Tibial nerve (tissue), 3 donors: ENCODE measurements at regions not wholly inside any gene's neighbourhood (a gene's known extent, or its start where the extent isn't known, plus 50 kb on each side); places are given as distances from the start of the nearest gene placed in this dataset.

ENCODE experiments used
- CTCF ChIP-seq, 5 experiments: fragments of 200-600 bp in 3 of 5; fragments of 450-650 bp in 2 of 5; sonication (generic) in 3 of 5; IDR thresholded peaks; one replicate each; pipeline ENCODE4 v1.5.1; 2016 to 2019; ENCODE audit warnings: antibody characterized with exemption in 5 of 5, mild to moderate bottlenecking in 3 of 5, moderate library complexity in 2 of 5
- POLR2A ChIP-seq, 2 donors: fragments of 450-650 bp; IDR thresholded peaks; one replicate each; pipeline ENCODE4 v1.6.1; 2017; ENCODE audit warnings: antibody characterized with exemption in 2 of 2, mild to moderate bottlenecking in 2 of 2, moderate library complexity in 2 of 2

- TF ChIP-seq CTCF (IDR thresholded peaks at IDR 0.05) = no peak
- TF ChIP-seq POLR2A (IDR thresholded peaks at IDR 0.05) = no peak
Observed at GRCh38 chrX:35392232-35392631, 405.9 kb upstream of the MAGEB16 start.
